ENCODE measurements at regions not wholly inside any gene's neighbourhood (a gene's known extent, or its start where the extent isn't known, plus 50 kb on each side); places are given as distances from the start of the nearest gene placed in this dataset.

GRCh38 chr12:90899456-90900182 is 55.4 kb downstream of the CCER1 start:
- in situ Hi-C loops (cut with MboI; ENCODE audit: low pct_unique_long_range_greater_than_20kb, low sequenced_read_pairs), result no loop called here
- DNase-seq, result no peak

GRCh38 chr12:90897986-90898385 is 57.0 kb downstream of the CCER1 start:
- DNase-seq, result no peak
- in situ Hi-C loops (cut with MboI; ENCODE audit: low pct_unique_long_range_greater_than_20kb, low sequenced_read_pairs), result no loop called here

- DNase-seq, result no peak
- in situ Hi-C loops (cut with MboI; ENCODE audit: low pct_unique_long_range_greater_than_20kb, low sequenced_read_pairs), result no loop called here
These were observed 57.7 kb downstream of the CCER1 start for GRCh38 chr12:90897316-90897715.

- no peak for DNase-seq
- in situ Hi-C loops (cut with MboI; ENCODE audit: low pct_unique_long_range_greater_than_20kb, low sequenced_read_pairs), result no loop called here
These were observed 58.2 kb downstream of the CCER1 start for GRCh38 chr12:90896821-90897220.

- in situ Hi-C loops (cut with MboI; ENCODE audit: low pct_unique_long_range_greater_than_20kb, low sequenced_read_pairs), result no loop called here
- DNase-seq, result no peak
These were observed 58.8 kb downstream of the CCER1 start for GRCh38 chr12:90896164-90896563.

- in situ Hi-C loops (cut with MboI; ENCODE audit: low pct_unique_long_range_greater_than_20kb, low sequenced_read_pairs), result no loop called here
- no peak for DNase-seq
These were observed 66.7 kb downstream of the CCER1 start for GRCh38 chr12:90888316-90888715.

GRCh38 chr12:90883456-90883855 is 71.5 kb downstream of the CCER1 start:
- in situ Hi-C loops (cut with MboI; ENCODE audit: low pct_unique_long_range_greater_than_20kb, low sequenced_read_pairs), result no loop called here
- no peak for DNase-seq

- no peak for DNase-seq
- in situ Hi-C loops (cut with MboI; ENCODE audit: low pct_unique_long_range_greater_than_20kb, low sequenced_read_pairs), result no loop called here
These were observed 83.3 kb downstream of the CCER1 start for GRCh38 chr12:90871726-90872096.

GRCh38 chr12:90870971-90871725 is 83.8 kb downstream of the CCER1 start:
- in situ Hi-C loops (cut with MboI; ENCODE audit: low pct_unique_long_range_greater_than_20kb, low sequenced_read_pairs), result no loop called here
- no peak for DNase-seq

- no peak for DNase-seq
- in situ Hi-C loops (cut with MboI; ENCODE audit: low pct_unique_long_range_greater_than_20kb, low sequenced_read_pairs), result no loop called here
These were observed 86.3 kb downstream of the CCER1 start for GRCh38 chr12:90868626-90869025.

GRCh38 chr12:90859591-90859990 is 95.4 kb downstream of the CCER1 start:
- no peak for DNase-seq
- in situ Hi-C loops (cut with MboI; ENCODE audit: low pct_unique_long_range_greater_than_20kb, low sequenced_read_pairs), result no loop called here

GRCh38 chr12:90858252-90858651 is 96.7 kb downstream of the CCER1 start:
- no peak for DNase-seq
- in situ Hi-C loops (cut with MboI; ENCODE audit: low pct_unique_long_range_greater_than_20kb, low sequenced_read_pairs), result no loop called here

GRCh38 chr12:90855534-90855933 is 99.4 kb downstream of the CCER1 start:
- in situ Hi-C loops (cut with MboI; ENCODE audit: low pct_unique_long_range_greater_than_20kb, low sequenced_read_pairs), result no loop called here
- DNase-seq, result no peak

- in situ Hi-C loops (cut with MboI; ENCODE audit: low pct_unique_long_range_greater_than_20kb, low sequenced_read_pairs), result no loop called here
- DNase-seq, result peak; percentile 15
These were observed 100.8 kb downstream of the CCER1 start for GRCh38 chr12:90854136-90854689.

GRCh38 chr12:90851800-90852718 is 102.9 kb downstream of the CCER1 start:
- in situ Hi-C loops (cut with MboI; ENCODE audit: low pct_unique_long_range_greater_than_20kb, low sequenced_read_pairs), result no loop called here
- DNase-seq, result no peak

- DNase-seq, result no peak
- in situ Hi-C loops (cut with MboI; ENCODE audit: low pct_unique_long_range_greater_than_20kb, low sequenced_read_pairs), result no loop called here
These were observed 112.5 kb downstream of the CCER1 start for GRCh38 chr12:90842477-90842876.

GRCh38 chr12:90841336-90841735 is 113.6 kb downstream of the CCER1 start:
- no peak for DNase-seq
- in situ Hi-C loops (cut with MboI; ENCODE audit: low pct_unique_long_range_greater_than_20kb, low sequenced_read_pairs), result no loop called here

GRCh38 chr12:90839346-90839745 is 115.6 kb downstream of the CCER1 start:
- no peak for DNase-seq
- in situ Hi-C loops (cut with MboI; ENCODE audit: low pct_unique_long_range_greater_than_20kb, low sequenced_read_pairs), result no loop called here

GRCh38 chr12:90836689-90837088 is 118.3 kb downstream of the CCER1 start:
- in situ Hi-C loops (cut with MboI; ENCODE audit: low pct_unique_long_range_greater_than_20kb, low sequenced_read_pairs), result no loop called here
- DNase-seq, result no peak

GRCh38 chr12:90833228-90833627 is 121.7 kb downstream of the CCER1 start:
- DNase-seq, result no peak
- in situ Hi-C loops (cut with MboI; ENCODE audit: low pct_unique_long_range_greater_than_20kb, low sequenced_read_pairs), result no loop called here

Measured in KBM-7 (cell line).